ENCODE measurements at regions not wholly inside any gene's neighbourhood (a gene's known extent, or its start where the extent isn't known, plus 50 kb on each side); places are given as distances from the start of the nearest gene placed in this dataset.

DNA sequence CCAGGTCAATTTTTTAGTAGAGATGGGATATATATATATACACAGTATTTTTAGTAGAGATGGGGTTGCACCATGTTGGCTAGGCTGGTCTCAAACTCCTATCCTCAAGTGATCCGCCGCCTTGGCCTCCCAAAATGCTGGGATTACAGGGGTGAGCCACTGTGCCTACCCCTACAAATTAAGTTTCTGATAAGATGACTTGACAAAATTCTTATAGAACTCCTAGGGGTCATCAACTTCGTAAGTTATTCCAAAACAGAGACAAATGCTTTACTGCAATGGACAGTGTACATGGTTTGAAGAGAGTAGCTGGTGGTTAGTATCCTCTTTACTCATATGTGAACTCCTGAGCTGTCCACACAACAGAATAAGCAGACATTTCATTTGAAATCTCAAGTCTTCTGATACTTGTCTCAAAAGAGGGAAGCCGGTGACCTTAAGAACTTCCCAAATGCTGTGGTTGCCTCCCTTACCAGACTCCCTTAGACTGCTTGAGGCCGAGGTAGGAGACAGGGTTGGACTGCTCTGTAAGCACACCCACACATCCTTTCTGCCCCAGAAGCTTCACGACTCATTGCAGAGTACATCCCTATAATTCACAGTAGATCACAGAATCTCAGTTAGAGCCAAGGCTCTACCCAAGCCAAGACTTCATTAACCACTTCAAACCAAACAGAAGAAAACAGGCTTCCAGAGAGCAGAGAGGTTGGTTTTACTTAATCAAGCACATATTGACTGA lies 244.1 kb upstream of the IRF2BP2 start:
- ATAC-seq (ENCODE audit: low read depth): no peak
- POLR2A ChIA-PET: no interaction called here

DNA sequence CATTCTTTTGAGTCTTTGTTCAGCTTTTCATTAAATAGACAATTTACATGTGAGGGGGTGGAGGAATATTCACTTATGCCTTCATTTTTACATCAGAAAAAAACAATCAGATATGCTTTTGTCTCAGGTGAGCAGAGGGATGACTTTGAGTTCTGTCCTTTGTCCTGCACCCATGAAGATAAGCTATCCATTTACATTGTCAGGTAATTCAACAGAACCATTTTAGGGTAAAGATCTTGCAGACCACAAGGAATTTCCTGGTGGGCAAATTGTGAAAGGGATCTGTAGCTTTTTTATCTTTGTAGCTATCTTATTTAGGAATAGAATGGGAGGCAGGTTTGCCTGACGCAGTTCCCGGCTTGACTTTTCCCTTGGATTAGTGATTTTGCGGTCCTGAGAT lies 242.7 kb upstream of the IRF2BP2 start:
- Mint-ChIP-seq H3K4me3 (no peak overlapping the region), H3K27ac (no peak overlapping the region), H3K9me3 (ENCODE audit: insufficient read depth) (no peaks in the 10 kb centered on the region), H3K27me3 (no peaks in the 10 kb centered on the region), H3K4me1 (peaks cover 22% of the 10 kb centered on the region)
- no peak for ATAC-seq (ENCODE audit: low read depth)
- H3K4me3 ChIP-seq (ENCODE audit: control extremely low read depth in 1 of 5, extremely low read depth in 1 of 5, insufficient read depth in 1 of 5, low read depth in 2 of 5, low read length in 4 of 5): no peak overlapping the region
- H3K4me2 ChIP-seq (replicated peaks; ENCODE audit: low read depth, low read length, poor library complexity, severe bottlenecking): no peak overlapping the region
- H3K36me3 ChIP-seq (replicated peaks in 1 of 2; ENCODE audit: control extremely low read depth in 1 of 2, control insufficient read depth in 1 of 2, extremely low read depth in 1 of 2, insufficient read depth in 2 of 2, low read length in 1 of 2): no peaks in the 10 kb centered on the region
- no CpG with 5 or more reads among the region's 3 CpGs for WGBS (ENCODE audit: insufficient coverage)
- no peak overlapping the region for H2AFZ ChIP-seq (ENCODE audit: insufficient read depth, low read depth, low read length, poor library complexity, severe bottlenecking)
- no peaks in the 10 kb centered on the region for H3K79me2 ChIP-seq (ENCODE audit: control insufficient read depth, insufficient read depth, low read length)
- peaks cover 16 to 17% of the 10 kb centered on the region in 2 donors for H3K4me1 ChIP-seq (ENCODE audit: control insufficient read depth in 2 of 2, insufficient read depth in 2 of 2, low read length in 2 of 2)
- ChIA-PET CTCF (no interaction called here), POLR2A (interaction anchor here (0.6 to 0.8 kb wide), 2 partner anchors 38 to 80 kb away, joined by 3 to 8 read pairs; no protein-coding TSS in a partner anchor)
- H3K27ac ChIP-seq (ENCODE audit: low read length in 2 of 2): no peak overlapping the region
- H3K9ac ChIP-seq (ENCODE audit: low read length): no peak overlapping the region
- no peaks in the 10 kb centered on the region for H3K27me3 ChIP-seq (replicated peaks in 1 of 4; ENCODE audit: control extremely low read depth in 1 of 4, control insufficient read depth in 3 of 4, insufficient read depth in 4 of 4, low read length in 3 of 4)
- no peak for DNase-seq
- intact Hi-C loops (cut with micrococcal nuclease): no loop called here
- H3K9me3 ChIP-seq (ENCODE audit: control extremely low read depth in 1 of 3, control insufficient read depth in 2 of 3, insufficient read depth in 1 of 3, low read length in 2 of 3): no peaks in the 10 kb centered on the region
- TF ChIP-seq, protein P1, sequence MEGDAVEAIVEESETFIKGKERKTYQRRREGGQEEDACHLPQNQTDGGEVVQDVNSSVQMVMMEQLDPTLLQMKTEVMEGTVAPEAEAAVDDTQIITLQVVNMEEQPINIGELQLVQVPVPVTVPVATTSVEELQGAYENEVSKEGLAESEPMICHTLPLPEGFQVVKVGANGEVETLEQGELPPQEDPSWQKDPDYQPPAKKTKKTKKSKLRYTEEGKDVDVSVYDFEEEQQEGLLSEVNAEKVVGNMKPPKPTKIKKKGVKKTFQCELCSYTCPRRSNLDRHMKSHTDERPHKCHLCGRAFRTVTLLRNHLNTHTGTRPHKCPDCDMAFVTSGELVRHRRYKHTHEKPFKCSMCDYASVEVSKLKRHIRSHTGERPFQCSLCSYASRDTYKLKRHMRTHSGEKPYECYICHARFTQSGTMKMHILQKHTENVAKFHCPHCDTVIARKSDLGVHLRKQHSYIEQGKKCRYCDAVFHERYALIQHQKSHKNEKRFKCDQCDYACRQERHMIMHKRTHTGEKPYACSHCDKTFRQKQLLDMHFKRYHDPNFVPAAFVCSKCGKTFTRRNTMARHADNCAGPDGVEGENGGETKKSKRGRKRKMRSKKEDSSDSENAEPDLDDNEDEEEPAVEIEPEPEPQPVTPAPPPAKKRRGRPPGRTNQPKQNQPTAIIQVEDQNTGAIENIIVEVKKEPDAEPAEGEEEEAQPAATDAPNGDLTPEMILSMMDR (IDR thresholded peaks at IDR 0.05): no peak
- no peaks in the 10 kb centered on the region for H4K20me1 ChIP-seq (ENCODE audit: control insufficient read depth, insufficient read depth, low read length, poor library complexity, severe bottlenecking)

More for the DNA sequence above, 244.1 kb upstream of the IRF2BP2 start:
- Histone ChIP-seq H3K4me2 (replicated peaks; ENCODE audit: low read depth, low read length, poor library complexity, severe bottlenecking) (no peak overlapping the region), H2AFZ (ENCODE audit: insufficient read depth, low read depth, low read length, poor library complexity, severe bottlenecking) (no peak overlapping the region), H3K4me1 (ENCODE audit: control insufficient read depth in 2 of 2, insufficient read depth in 2 of 2, low read length in 2 of 2) (peaks cover 16 to 17% of the 10 kb centered on the region in 2 donors), H3K27ac (ENCODE audit: low read length in 2 of 2) (no peak overlapping the region), H3K79me2 (ENCODE audit: control insufficient read depth, insufficient read depth, low read length) (no peaks in the 10 kb centered on the region), H3K36me3 (replicated peaks in 1 of 2; ENCODE audit: control extremely low read depth in 1 of 2, control insufficient read depth in 1 of 2, extremely low read depth in 1 of 2, insufficient read depth in 2 of 2, low read length in 1 of 2) (no peaks in the 10 kb centered on the region), H3K9me3 (ENCODE audit: control extremely low read depth in 1 of 3, control insufficient read depth in 2 of 3, insufficient read depth in 1 of 3, low read length in 2 of 3) (no peaks in the 10 kb centered on the region), H3K9ac (ENCODE audit: low read length) (no peak overlapping the region), H4K20me1 (ENCODE audit: control insufficient read depth, insufficient read depth, low read length, poor library complexity, severe bottlenecking) (no peaks in the 10 kb centered on the region), H3K4me3 (ENCODE audit: control extremely low read depth in 1 of 5, extremely low read depth in 1 of 5, insufficient read depth in 1 of 5, low read depth in 2 of 5, low read length in 4 of 5) (no peak overlapping the region), H3K27me3 (replicated peaks in 1 of 4; ENCODE audit: control extremely low read depth in 1 of 4, control insufficient read depth in 3 of 4, insufficient read depth in 4 of 4, low read length in 3 of 4) (no peaks in the 10 kb centered on the region)
- no peak overlapping the region for H3K27ac Mint-ChIP-seq
- CTCF ChIA-PET: no interaction called here
- intact Hi-C loops (cut with micrococcal nuclease): no loop called here
- TF ChIP-seq, protein P1 (IDR thresholded peaks at IDR 0.05): no peak
- no peak for TF ChIP-seq EZH2 (IDR thresholded peaks at IDR 0.05; ENCODE audit: borderline replicate concordance, insufficient read depth, low read depth, low read length, poor library complexity, severe bottlenecking)
- no peak for DNase-seq
- peaks cover 21% of the 10 kb centered on the region for H3K4me1 Mint-ChIP-seq
- H3K4me3 Mint-ChIP-seq: no peak overlapping the region
- no peaks in the 10 kb centered on the region for H3K27me3 Mint-ChIP-seq
- H3K9me3 Mint-ChIP-seq (ENCODE audit: insufficient read depth): no peaks in the 10 kb centered on the region
- 73% methylated on average over 3 of the region's 6 CpGs for WGBS (ENCODE audit: insufficient coverage)
